Rectal smooth muscle tissue (tissue), 1 donor: ENCODE measurements at regions not wholly inside any gene's neighbourhood (a gene's known extent, or its start where the extent isn't known, plus 50 kb on each side); places are given as distances from the start of the nearest gene placed in this dataset.

ENCODE experiments used
- H3K27ac ChIP-seq: one replicate; pipeline ENCODE4 v1.7.0; 2013; ENCODE audit warnings: low read depth, low read length, inconsistent platforms
- H3K27me3 ChIP-seq: one replicate; pipeline ENCODE4 v1.7.0; 2013; ENCODE audit warnings: low read length; ENCODE audit not compliant: control insufficient read depth, insufficient read depth
- H3K36me3 ChIP-seq: one replicate; pipeline ENCODE4 v1.7.0; 2013; ENCODE audit warnings: low read length; ENCODE audit not compliant: control insufficient read depth, insufficient read depth
- H3K4me1 ChIP-seq: one replicate; pipeline ENCODE4 v1.7.0; 2013; ENCODE audit warnings: low read length; ENCODE audit not compliant: control insufficient read depth, insufficient read depth
- H3K4me3 ChIP-seq: one replicate; pipeline ENCODE4 v1.7.0; 2013; ENCODE audit warnings: low read length
- H3K9ac ChIP-seq: one replicate; pipeline ENCODE4 v1.7.0; 2013; ENCODE audit warnings: low read length

DNA sequence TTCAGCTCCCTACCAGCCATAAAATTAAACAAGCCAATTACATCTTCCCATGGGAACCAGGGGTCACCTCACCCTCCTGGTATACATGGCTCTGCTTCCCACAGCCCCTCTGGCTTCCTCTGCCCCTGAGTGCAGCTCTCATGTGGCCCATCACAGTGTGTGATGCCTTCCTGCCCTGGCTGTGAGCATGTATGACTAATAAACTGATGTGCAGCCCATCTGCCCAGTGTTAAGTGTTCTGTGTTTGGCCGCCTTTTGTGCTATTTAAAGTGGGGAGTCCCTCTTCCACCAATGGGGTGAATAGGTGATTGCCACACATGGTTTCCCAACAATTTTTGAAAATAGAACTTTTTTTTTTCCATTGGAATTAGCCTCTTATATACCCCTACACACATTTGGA lies 87.7 kb upstream of the PIEZO2 start:
- Histone ChIP-seq H3K36me3 (no peaks in the 10 kb centered on the region), H3K27ac (no peak overlapping the region), H3K4me1 (no peaks in the 10 kb centered on the region), H3K9ac (no peak overlapping the region), H3K27me3 (no peaks in the 10 kb centered on the region), H3K4me3 (no peak overlapping the region)

DNA sequence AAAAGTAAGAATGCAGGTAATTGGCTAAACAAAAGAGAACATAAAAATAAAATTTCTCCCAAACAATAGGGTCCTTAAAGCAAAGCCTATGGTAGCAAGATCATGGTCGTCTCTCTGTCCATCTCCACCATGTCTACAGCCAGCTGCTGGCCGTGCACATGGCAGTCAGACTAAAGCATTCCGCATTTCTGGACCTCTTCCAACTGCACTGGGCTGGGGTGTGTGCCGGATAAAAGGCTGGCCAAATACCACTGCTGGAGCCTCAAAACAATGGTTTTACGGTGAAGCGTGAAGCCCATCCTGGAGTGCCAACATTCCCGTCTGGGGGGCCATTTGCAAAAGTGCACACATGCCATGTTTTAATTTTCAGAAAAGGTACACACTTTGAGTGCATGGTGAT lies 74.8 kb upstream of the PIEZO2 start:
- H3K36me3 ChIP-seq: no peaks in the 10 kb centered on the region
- H3K27me3 ChIP-seq: no peaks in the 10 kb centered on the region
- H3K4me1 ChIP-seq: no peaks in the 10 kb centered on the region
- H3K9ac ChIP-seq: no peak overlapping the region
- no peak overlapping the region for H3K4me3 ChIP-seq
- no peak overlapping the region for H3K27ac ChIP-seq

DNA sequence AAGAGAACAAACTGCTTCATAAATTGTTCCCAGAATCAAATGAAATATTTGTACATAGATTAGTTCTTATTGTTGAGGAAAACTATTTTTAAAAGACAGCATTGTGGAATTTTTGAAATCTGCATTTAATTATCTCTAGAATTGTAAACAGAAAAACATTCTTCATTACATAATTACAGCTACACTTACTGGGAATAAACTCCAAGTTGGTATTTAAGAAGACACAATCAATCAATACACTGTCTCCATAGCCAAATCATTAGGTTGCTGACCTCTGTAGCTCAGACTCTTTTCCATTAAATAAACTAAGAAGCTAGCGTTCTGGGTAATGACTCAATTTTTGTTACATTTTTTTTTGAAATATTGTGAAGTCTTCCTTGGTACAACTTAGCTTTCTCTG lies 70.2 kb upstream of the PIEZO2 start:
- Histone ChIP-seq H3K36me3 (no peaks in the 10 kb centered on the region), H3K4me1 (no peaks in the 10 kb centered on the region), H3K27me3 (no peaks in the 10 kb centered on the region), H3K4me3 (no peak overlapping the region), H3K27ac (no peak overlapping the region), H3K9ac (no peak overlapping the region)

DNA sequence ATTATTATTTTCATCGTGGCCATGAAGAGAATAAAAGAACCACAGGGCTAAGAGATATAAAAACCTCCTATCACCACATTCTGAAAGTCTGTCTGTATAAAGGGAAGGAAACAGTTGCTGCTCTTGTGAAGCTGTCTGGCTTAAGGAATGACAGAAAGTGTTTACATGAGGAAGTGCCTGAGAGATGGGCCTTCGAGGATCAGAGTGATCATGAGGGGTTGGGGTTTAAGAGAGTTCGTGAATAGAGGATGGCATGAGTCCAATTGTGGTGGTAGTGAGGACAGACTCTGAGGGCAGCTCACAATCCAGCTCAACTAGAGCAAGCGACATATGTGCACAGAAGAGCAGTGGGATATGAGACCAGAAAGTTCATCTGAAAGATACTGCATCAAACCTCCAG lies 65.8 kb upstream of the PIEZO2 start:
- H3K9ac ChIP-seq: no peak overlapping the region
- H3K27ac ChIP-seq: no peak overlapping the region

DNA sequence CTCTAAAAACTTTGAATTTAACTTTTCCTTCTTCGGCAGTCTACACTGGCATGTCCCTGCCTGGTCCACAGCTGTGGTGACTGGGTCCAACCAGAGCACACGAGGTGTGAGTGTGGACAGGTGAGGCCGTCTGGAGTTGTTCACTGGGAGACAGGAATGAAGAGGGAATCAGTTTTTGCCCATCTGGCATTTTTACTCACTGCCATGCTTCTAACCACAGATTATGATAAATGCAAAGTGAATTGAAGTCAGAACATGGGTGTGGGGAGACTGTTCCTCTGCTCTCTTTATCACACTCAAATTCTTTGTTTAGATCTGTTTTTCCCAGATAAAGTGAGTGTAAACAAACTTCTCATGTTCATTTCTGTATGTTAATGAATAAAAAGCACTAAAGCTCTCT lies 54.7 kb upstream of the PIEZO2 start:
- Histone ChIP-seq H3K27me3 (no peaks in the 10 kb centered on the region), H3K4me1 (no peaks in the 10 kb centered on the region), H3K36me3 (no peaks in the 10 kb centered on the region), H3K4me3 (no peak overlapping the region), H3K27ac (no peak overlapping the region), H3K9ac (no peak overlapping the region)

More for the DNA sequence above, 65.8 kb upstream of the PIEZO2 start:
- Histone ChIP-seq H3K4me1 (no peaks in the 10 kb centered on the region), H3K27me3 (no peaks in the 10 kb centered on the region), H3K4me3 (no peak overlapping the region), H3K36me3 (no peaks in the 10 kb centered on the region)

DNA sequence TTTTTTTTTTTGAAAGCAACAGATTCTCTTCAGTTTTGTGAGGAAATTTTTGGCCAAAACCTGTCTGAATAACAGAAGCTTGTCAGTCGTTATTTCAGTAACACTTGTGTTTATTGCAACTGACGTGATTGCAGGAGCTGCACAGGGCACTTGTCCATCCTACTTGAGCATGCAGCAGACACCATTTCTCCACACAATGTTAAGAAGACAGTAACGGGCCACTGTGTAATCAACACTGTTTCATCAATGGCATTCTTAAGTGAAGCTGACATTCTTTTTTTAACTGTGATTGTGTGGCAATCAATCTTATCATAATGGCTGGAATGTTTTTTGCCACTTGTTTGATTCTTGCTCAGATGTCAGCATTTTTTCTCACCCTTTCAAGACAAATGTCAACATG lies 50.1 kb upstream of the PIEZO2 start:
- Histone ChIP-seq H3K27ac (no peak overlapping the region), H3K4me3 (no peak overlapping the region), H3K4me1 (no peaks in the 10 kb centered on the region), H3K9ac (no peak overlapping the region), H3K36me3 (no peaks in the 10 kb centered on the region), H3K27me3 (no peaks in the 10 kb centered on the region)
